HG02759 (cell line): ENCODE measurements at regions not wholly inside any gene's neighbourhood (a gene's known extent, or its start where the extent isn't known, plus 50 kb on each side); places are given as distances from the start of the nearest gene placed in this dataset.

Experiments
- ATAC-seq: cut with Tn5 transposase; IDR thresholded peaks from one replicate; pipeline ENCODE4 v1.9.1; 2021; ENCODE audit warnings: mild to moderate bottlenecking, moderate library complexity; ENCODE audit not compliant: unreplicated experiment

DNA sequence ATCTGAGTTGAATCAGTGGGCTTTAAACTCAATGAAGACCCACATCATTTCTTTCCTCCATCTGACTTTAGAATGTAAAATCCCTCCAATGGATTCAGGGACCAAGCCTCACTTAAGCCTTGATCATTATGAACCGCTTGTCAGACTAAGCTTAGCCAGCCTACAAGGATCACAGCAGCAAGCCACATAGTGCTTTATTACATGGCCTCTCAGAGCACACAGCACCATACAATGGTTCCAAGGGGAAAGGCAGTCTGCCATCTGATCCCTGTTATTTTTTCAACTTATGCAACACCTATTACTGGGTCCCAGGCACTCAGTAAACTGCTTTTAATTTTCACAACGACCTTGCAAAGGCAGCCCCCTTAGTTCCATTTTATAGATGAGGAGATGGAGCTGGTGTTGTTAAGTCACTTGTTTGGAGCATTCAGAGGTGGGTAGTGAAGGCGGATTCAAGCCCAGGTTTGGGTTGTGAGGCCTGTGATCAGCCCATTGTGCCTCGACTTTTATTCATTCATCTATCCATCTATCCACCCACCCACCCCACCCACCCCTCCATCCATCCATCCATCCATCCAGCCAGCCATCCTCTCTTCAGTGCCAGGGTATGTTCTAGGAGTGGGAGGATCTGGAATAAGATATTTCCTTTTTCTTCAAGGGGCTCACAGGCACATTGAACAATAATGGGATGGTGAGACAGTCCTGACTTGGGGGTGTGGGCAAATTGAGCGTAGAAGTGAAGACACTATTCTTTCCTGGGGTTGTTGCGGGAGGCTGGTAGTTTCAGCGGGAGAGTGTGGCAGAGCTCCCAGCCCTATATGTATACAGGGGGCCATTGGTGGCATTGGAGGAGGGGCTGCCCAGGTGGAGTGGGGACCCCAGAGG lies 141.2 kb downstream of the MYCN start:
- no peak for ATAC-seq

DNA sequence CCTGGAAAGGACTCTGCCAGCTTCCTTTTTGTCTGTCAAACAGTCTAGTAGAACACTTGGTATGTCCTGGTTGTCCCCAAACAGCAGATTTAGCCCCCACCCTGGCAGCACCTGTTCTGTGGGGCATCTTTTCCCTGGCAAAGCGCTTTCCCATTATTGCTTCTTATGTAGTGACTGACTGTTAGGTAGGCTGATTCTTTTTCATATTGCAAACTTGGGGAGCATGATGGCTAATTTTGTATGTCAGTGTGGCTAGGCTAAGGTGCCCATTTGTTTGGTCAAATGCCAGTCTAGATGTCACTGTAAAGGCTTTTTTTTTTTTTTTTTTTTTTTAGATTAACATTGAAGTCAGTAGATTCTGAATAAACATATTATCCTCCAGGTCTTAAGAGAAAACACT lies 140.2 kb downstream of the MYCN start:
- no peak for ATAC-seq

GRCh38 chr2:16080071-16080470 lies 139.7 kb downstream of the MYCN start:
- ATAC-seq: no peak

- no peak for ATAC-seq
Observed at GRCh38 chr2:16079637-16080036, 139.3 kb downstream of the MYCN start.

DNA sequence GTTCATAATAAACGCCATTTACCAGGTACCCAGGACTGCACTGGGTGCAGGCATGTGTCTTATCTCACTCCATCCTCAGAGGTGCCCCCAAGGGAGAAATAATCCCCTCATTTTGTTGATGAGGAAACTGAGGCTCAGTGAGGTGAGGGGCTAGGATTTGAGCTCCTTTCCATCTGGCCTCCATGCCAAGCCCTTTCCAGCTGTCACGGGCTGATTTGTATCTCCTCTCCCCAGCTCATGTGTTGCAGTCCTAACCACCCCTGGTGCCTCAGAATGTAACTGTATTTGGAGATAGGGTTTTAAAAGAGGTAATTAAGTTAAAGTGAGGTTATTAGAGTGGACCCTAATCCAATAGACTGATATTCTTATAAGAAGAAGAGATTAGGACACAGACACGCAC lies 137.3 kb downstream of the MYCN start:
- ATAC-seq: no peak

DNA sequence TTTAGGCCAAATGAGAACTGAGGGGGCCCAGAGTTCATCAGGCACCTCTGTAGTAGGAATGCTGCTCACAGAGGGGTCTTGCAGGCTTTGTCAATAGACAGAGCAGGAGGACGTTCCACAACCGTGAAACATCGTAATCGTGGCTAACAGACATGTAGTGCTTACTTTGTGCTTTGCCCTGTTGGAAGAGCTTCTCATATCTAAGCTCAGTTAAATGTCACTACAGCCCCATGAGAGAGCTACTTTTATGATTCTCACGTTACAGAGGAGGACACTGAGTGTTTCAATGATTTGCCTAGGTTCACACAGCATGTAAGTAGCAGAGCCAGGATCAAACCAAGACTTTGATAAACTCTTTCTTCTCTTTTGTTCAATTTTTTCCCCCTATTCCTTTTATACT lies 136.6 kb downstream of the MYCN start:
- no peak for ATAC-seq

DNA sequence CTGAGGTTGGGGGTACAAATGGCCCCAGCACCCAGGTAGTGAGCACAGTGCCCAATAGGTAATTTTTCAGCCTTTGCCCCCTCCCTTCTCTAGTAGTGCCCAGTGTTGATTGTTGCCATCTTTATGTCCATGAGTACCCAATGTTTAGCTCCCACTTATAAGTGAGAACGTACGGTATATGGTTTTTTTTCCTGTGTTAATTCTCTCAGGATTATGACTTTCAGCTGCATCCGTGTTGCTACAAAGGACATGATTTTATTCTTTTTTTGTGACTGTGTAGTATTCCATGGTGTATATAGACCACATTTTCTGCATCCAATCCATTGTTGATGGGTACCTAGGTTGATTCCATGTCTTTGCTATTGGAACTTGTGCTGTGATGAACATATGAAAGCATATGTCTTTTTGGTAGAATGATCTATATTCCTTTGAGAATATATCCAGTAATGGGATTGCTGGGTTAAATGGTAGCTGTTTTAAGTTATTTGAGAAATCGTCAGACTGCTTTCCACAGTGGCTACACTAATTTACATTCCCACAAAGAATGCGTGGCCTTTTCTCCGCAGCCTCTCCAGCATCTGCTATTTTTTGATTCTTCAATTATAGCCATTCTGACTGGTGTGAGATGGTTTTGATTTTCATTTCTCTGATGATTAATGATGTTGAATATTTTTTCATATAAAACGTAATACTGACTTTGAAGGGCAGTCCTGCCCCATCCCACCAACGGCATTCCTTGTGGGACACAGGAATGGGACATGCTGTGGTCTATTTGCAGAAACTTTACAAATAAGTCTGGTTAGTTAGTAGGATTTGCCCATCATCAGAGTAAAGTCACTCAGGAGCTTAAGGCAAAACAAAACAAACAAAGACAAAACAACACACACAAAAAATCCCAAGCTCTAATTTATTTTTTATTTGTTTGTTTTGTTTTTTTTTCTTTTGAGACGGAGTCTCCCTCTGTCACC lies 135.0 kb downstream of the MYCN start:
- no peak for ATAC-seq

- ATAC-seq: no peak
Observed at GRCh38 chr2:16073921-16074425, 133.6 kb downstream of the MYCN start.

DNA sequence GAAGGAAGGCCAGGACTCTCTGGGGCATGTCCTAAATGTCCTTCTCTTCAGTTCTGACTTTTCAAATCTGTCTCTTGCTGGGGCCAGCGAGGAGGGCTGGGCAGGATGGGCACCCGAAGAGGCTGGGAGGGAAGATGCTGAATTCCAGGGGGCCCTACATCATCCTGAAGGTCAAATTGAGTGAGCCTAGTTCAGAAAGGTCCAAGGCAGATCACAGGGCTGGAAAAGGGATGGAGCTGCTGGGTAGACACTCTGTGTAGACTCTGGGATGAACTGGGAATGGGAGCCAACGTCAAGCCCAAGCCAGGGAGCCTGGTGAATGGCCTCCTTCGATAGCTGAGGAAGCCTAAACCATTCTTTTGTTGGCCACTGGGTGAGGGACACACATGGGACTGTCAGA lies 133.1 kb downstream of the MYCN start:
- ATAC-seq: no peak

DNA sequence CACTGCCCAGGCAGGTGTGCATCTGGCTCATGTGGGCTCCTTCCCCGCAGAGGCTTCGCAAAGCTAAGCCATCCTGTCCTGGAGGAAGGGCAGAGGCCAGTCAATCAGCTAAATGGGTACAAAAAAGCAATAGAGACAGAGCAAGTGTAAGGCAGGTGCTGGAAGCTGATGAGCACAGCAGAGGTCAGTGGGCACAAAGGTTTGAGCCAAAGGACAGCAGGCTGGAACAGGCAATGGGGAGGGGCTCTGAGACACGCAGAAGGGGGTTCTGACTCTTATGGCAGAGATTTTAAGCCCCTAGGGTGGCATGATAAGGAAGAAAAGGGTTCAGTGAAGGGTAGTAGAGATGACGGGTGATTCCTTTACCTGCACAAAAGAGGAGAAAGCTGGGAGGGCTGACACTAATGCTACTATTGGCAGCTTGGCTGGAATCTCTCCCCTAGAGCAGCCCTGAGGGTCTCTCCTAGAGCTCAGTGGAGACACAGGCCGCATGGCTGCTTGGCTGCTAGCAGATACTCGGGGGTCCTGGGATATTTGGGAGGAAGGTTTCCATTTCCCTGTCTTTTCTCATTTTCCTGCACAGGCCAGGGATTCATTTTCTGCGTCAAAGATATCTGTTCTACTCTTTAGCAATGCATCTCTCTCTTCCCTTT lies 132.4 kb downstream of the MYCN start:
- no peak for ATAC-seq

DNA sequence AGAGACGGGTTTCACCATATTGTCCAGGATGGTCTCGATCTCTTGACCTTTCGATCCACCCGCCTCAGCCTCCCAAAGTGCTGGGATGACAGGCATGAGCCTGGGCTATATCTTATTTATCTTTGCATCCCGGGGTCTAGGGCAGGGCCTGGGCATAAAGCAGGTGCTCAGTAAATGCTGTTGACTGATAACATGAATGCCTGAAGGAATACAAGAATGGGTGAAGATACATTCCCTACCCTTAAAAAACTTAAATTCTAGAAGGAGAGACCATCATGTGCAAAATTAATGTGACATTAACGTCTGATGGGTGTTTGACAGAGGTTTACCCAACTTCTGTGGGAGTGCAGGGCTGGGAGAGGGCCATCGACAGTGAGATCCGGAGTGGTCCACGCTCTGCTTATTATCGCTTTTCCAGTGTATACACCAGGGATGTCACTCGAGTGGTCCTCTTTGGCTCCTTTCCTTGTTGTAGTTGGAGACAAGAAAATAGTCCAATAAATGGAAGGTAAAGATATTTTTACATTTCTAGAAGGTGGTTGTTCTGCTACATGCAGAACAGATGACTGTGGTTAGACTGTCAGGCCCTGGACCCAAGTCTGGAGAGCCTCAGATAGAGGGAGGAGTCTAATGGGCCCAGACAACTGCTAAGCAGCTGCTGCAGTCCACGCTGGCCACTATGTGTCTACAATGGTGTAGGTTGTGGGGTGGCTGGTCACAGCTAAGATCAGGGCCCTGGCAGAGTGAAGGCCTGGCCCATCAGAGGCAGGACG lies 131.7 kb downstream of the MYCN start:
- ATAC-seq: no peak

DNA sequence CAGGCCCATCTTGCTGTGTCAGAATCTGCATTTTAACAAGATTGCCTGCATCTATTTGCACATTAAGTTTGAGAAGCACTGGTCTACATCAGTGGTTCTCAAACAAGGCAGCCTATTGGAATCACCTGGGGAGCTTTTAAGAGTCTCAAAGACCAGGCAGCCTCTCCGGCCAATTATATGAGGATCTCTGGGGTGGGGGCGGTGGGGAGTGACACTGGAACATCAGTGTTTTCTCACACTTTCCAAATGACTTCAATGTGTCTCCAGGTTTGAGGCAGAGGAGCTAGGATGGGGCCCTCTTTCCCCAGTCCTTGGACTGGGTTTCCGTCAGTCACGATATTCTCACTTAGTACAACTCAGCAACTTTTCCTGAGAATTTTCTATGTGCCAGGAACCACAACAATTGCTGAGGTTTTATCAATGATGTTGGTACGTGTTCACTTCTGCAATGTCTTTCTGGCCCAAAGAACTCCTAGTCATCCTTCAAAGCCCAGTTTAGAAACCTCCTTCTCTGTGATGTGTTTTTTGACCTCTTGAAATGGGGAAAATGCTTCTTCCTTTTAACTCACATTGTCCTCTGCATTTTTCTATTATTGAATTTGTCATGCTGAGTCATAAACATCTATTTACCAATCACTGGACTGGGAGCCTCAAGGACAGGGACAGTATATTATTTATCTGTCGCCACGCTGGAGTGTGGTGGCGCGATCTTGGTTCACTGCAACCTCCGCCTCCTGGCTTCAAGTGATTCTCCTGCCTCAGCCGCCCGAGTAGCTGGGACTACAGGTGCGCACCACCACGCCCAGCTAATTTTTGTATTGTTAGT lies 130.9 kb downstream of the MYCN start:
- no peak for ATAC-seq

DNA sequence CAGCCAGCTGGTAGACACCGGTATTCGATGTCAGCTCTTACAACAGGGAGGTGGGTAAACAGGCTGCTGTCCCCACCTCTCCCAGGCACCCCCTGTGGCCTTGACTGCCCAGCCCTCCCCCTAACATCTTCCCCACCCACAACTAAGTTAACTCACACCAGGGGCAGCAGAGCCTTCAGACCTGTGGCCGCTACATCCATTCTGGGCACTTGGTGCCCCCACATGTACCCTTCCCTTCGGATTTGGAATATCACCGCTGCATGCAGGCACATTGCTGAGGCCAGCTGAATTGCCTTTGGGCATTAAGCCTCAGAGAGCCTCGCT lies 130.3 kb downstream of the MYCN start:
- ATAC-seq: no peak

GRCh38 chr2:16069933-16070647 lies 129.7 kb downstream of the MYCN start:
- ATAC-seq: no peak

DNA sequence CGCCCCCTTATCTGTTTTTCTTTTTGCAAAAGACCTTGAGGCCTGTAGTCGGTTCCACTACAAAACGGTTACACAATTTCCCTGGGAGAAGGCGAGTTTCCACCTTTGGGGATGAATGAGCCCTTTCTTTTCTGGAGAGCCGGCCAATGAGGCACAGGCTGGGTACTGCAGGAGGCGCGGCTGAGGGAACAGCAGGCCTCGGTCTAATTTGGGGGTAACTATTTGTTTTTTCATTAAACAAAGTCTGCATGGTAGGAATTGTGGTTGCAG lies 129.2 kb downstream of the MYCN start:
- ATAC-seq: no peak

- ATAC-seq: no peak
Observed at GRCh38 chr2:16068552-16068940, 128.2 kb downstream of the MYCN start.

GRCh38 chr2:16067866-16068551 lies 127.7 kb downstream of the MYCN start:
- no peak for ATAC-seq

- ATAC-seq: no peak
Observed at GRCh38 chr2:16067444-16067843, 127.1 kb downstream of the MYCN start.

DNA sequence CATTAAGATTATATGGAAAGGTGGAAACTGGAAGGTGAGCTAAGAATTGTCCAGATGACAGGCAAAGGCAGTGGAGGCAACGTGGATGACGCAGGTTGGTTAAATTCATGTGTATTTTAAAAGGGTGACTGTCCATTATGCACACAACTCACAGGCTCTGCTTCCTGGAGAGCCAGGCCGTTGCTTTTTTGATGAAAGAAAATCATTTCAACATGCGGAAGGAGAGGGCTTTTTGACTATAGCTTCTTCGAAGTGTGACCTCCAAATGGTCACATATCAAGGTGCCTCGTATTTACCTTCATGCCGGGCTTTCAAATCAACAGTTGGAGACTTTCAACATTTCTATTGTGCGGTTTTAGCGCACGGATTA lies 126.7 kb downstream of the MYCN start:
- no peak for ATAC-seq
